ENCODE measurements at regions not wholly inside any gene's neighbourhood (a gene's known extent, or its start where the extent isn't known, plus 50 kb on each side); places are given as distances from the start of the nearest gene placed in this dataset.
"Not testable (repeated sequence)": the region's sequence is repeated elsewhere in the genome, so short reads cannot be mapped to it uniquely, and the experiment has no call there.

GRCh38 chr2:116264872-116265271 lies 1549.6 kb upstream of the DDX18 start:
- whole genome bisulfite sequencing = 93% methylated on average over 5 of the region's 5 CpGs
- Histone ChIP-seq H3K27ac (no peak overlapping the region), H3K4me3 (no peak overlapping the region), H3K4me1 (no peaks in the 10 kb centered on the region), H3K36me3 (no peaks in the 10 kb centered on the region), H3K9me3 (peaks cover 24% of the 10 kb centered on the region), H3K27me3 (no peaks in the 10 kb centered on the region)
- TF ChIP-seq CTCF (IDR thresholded peaks at IDR 0.05) (no peak), POLR2A (IDR thresholded peaks at IDR 0.05) (no peak), POLR2AphosphoS5 (IDR thresholded peaks at IDR 0.05) (no peak), EP300 (IDR thresholded peaks at IDR 0.05) (no peak)
- DNase-seq (ENCODE audit: low spot score in 2 of 2) = no peak

DNA sequence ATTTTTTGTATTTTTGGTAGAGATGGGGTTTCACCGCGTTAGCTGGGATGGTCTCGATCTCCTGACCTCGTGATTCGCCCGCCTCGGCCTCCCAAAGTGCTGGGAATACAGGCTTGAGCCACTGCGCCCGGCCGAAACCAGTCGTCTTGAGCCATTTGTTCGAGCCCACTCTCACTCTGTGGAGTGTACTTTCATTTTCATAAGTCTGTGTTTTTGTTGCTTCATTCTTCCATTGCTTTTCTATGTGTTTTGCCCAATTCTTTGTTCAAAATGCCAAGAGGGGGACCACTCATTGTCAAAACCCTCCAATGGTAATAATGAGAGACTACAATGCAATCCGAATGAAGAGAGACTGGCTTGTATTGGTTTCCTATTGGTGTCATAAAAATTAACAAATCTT lies 1545.5 kb upstream of the DDX18 start:
- H3K36me3 ChIP-seq = no peaks in the 10 kb centered on the region
- H3K27ac ChIP-seq = no peak overlapping the region
- H3K27me3 ChIP-seq = no peaks in the 10 kb centered on the region
- 93% methylated on average over 13 of the region's 13 CpGs for WGBS
- no peak overlapping the region for H3K4me3 ChIP-seq
- no peak for DNase-seq (ENCODE audit: low spot score in 2 of 2)
- H3K9me3 ChIP-seq = peaks cover 8% of the 10 kb centered on the region
- no peaks in the 10 kb centered on the region for H3K4me1 ChIP-seq
- TF ChIP-seq POLR2A (IDR thresholded peaks at IDR 0.05) = no peak
- TF ChIP-seq CTCF (IDR thresholded peaks at IDR 0.05) = no peak

GRCh38 chr2:116304328-116304727 lies 1510.2 kb upstream of the DDX18 start:
- Histone ChIP-seq H3K4me3 (no peak overlapping the region), H3K27me3 (no peaks in the 10 kb centered on the region), H3K4me1 (no peaks in the 10 kb centered on the region), H3K27ac (no peak overlapping the region), H3K36me3 (no peaks in the 10 kb centered on the region), H3K9me3 (no peaks in the 10 kb centered on the region)
- 68% methylated on average over 1 of the region's 1 CpG for WGBS
- DNase-seq (ENCODE audit: low spot score in 2 of 2) = no peak
- TF ChIP-seq POLR2A (IDR thresholded peaks at IDR 0.05) (no peak), EP300 (IDR thresholded peaks at IDR 0.05) (no peak), POLR2AphosphoS5 (IDR thresholded peaks at IDR 0.05) (no peak), CTCF (IDR thresholded peaks at IDR 0.05) (no peak)

GRCh38 chr2:116317111-116317510 lies 1497.4 kb upstream of the DDX18 start:
- Histone ChIP-seq H3K9me3 (no peaks in the 10 kb centered on the region), H3K36me3 (no peaks in the 10 kb centered on the region), H3K27me3 (no peaks in the 10 kb centered on the region), H3K27ac (no peak overlapping the region), H3K4me3 (no peak overlapping the region), H3K4me1 (no peaks in the 10 kb centered on the region)
- 85% methylated on average over 2 of the region's 2 CpGs for WGBS
- DNase-seq (ENCODE audit: low spot score in 2 of 2) = no peak
- TF ChIP-seq CTCF (IDR thresholded peaks at IDR 0.05) (no peak), POLR2AphosphoS5 (IDR thresholded peaks at IDR 0.05) (no peak), EP300 (IDR thresholded peaks at IDR 0.05) (no peak), POLR2A (IDR thresholded peaks at IDR 0.05) (no peak)

GRCh38 chr2:116318551-116318950 lies 1495.9 kb upstream of the DDX18 start:
- not testable (repeated sequence) for H3K4me1 ChIP-seq; H3K4me3 ChIP-seq; H3K36me3 ChIP-seq; H3K27ac ChIP-seq; DNase-seq (ENCODE audit: low spot score in 2 of 2); H3K27me3 ChIP-seq; H3K9me3 ChIP-seq
- 80% methylated on average over 8 of the region's 8 CpGs for WGBS

DNA sequence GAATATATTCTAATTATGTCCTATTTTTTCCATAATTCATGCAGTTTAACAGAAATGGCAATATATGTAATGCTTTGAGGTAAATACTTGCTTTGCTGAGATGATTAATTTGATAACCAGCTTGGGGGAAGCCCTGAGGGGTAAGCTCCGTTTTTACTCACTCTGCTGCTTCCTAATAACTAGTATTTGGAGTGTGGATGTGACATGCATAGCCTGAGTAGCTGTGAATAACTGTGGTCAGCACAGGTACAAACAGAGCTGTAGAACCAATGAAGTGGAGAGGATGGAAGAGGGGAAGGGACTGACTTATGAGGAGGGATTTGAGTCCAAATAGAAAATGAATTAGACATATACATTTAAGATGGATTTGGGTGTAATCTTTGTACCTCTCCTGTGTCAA lies 1495.5 kb upstream of the DDX18 start:
- 14% methylated on average over 1 of the region's 1 CpG for WGBS
- Histone ChIP-seq H3K4me1 (no peaks in the 10 kb centered on the region), H3K27ac (no peak overlapping the region), H3K36me3 (no peaks in the 10 kb centered on the region), H3K4me3 (no peak overlapping the region), H3K27me3 (no peaks in the 10 kb centered on the region), H3K9me3 (no peaks in the 10 kb centered on the region)
- TF ChIP-seq POLR2AphosphoS5 (IDR thresholded peaks at IDR 0.05) (no peak), EP300 (IDR thresholded peaks at IDR 0.05) (no peak), CTCF (IDR thresholded peaks at IDR 0.05) (no peak), POLR2A (IDR thresholded peaks at IDR 0.05) (no peak)
- DNase-seq (ENCODE audit: low spot score in 2 of 2) = no peak
